D721Med (cell line): ENCODE measurements at regions not wholly inside any gene's neighbourhood (a gene's known extent, or its start where the extent isn't known, plus 50 kb on each side); places are given as distances from the start of the nearest gene placed in this dataset.

Experiments
- DNase-seq: peaks from one replicate; pipeline ENCODE4 v3.0.0; 2011; ENCODE audit warnings: low spot score; ENCODE audit not compliant: insufficient read length
- FAIRE-seq: peaks from 2 replicates; lab custom pipeline; 2011; peaks lifted over from hg19 to GRCh38; lab: Jason Lieb, UNC
- TF ChIP-seq, protein P1 (sequence below): IDR thresholded peaks from 2 replicates; pipeline ENCODE4 v1.5.1; 2012; ENCODE audit warnings: mild to moderate bottlenecking, control low read depth; ENCODE audit not compliant: insufficient read depth; ENCODE audit errors: missing control alignments

- TF ChIP-seq, protein P1, sequence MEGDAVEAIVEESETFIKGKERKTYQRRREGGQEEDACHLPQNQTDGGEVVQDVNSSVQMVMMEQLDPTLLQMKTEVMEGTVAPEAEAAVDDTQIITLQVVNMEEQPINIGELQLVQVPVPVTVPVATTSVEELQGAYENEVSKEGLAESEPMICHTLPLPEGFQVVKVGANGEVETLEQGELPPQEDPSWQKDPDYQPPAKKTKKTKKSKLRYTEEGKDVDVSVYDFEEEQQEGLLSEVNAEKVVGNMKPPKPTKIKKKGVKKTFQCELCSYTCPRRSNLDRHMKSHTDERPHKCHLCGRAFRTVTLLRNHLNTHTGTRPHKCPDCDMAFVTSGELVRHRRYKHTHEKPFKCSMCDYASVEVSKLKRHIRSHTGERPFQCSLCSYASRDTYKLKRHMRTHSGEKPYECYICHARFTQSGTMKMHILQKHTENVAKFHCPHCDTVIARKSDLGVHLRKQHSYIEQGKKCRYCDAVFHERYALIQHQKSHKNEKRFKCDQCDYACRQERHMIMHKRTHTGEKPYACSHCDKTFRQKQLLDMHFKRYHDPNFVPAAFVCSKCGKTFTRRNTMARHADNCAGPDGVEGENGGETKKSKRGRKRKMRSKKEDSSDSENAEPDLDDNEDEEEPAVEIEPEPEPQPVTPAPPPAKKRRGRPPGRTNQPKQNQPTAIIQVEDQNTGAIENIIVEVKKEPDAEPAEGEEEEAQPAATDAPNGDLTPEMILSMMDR = no peak
- FAIRE-seq (no peak), DNase-seq (no peak)
Measured at GRCh38 chr18:61606759-61607158, 273.5 kb downstream of the CDH20 start.

- TF ChIP-seq, protein P1 = no peak
- DNase-seq (no peak), FAIRE-seq (no peak)
Measured at GRCh38 chr18:61606068-61606660, 272.9 kb downstream of the CDH20 start.

DNA sequence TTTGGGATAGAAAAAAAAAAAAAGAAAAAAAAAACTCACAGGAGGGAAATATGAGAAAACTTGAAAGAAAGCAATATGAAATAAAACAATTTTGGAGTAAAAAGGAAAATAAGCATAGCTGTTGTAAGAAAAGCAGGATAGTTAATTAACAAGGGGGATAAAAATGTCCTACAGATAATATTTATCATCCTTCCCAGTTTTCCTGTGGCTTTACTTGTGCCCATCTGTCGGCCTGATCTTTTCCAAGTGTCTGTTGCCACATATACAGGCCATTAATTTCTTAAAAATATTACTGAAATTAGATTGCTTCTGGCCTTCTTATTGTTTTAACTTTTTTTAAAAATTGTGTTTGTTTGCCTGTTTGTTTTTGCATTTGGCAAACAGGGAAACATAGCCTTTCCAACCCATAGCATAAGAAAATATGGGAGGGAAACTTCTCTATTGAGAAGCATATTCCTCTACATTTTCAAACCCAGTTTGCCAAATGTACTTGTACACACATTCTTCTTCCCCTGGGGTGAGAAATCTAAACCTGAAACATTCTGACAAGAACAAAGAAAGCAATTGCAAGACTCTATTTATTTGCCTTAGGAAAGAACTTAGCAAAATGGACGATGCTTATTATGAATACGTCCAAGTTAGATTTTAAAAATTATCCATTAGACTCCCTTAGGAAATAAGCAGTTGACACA is 272.3 kb downstream of the CDH20 start:
- TF ChIP-seq, protein P1 = no peak
- no peak for DNase-seq
- FAIRE-seq = peak; percentile 93
